Neural progenitor cell (in vitro differentiated cells): ENCODE measurements at regions not wholly inside any gene's neighbourhood (a gene's known extent, or its start where the extent isn't known, plus 50 kb on each side); places are given as distances from the start of the nearest gene placed in this dataset.

ENCODE experiments used
- EZH2 ChIP-seq: fragments of 200-600 bp; sonication (generic); IDR thresholded peaks from 2 replicates; pipeline ENCODE4 v1.6.1; 2017; ENCODE audit warnings: antibody characterized with exemption, mild to moderate bottlenecking, moderate library complexity
- EZH2phosphoT487 ChIP-seq: fragments of 200-600 bp; sonication (generic); IDR thresholded peaks from 2 replicates; pipeline ENCODE4 v1.6.1; 2017; ENCODE audit warnings: antibody characterized with exemption
- TF ChIP-seq, protein P1 (sequence below): fragments of 200-600 bp; sonication (generic); IDR thresholded peaks from 2 replicates; pipeline ENCODE4 v1.5.1; 2017; ENCODE audit warnings: antibody characterized with exemption, mild to moderate bottlenecking

DNA sequence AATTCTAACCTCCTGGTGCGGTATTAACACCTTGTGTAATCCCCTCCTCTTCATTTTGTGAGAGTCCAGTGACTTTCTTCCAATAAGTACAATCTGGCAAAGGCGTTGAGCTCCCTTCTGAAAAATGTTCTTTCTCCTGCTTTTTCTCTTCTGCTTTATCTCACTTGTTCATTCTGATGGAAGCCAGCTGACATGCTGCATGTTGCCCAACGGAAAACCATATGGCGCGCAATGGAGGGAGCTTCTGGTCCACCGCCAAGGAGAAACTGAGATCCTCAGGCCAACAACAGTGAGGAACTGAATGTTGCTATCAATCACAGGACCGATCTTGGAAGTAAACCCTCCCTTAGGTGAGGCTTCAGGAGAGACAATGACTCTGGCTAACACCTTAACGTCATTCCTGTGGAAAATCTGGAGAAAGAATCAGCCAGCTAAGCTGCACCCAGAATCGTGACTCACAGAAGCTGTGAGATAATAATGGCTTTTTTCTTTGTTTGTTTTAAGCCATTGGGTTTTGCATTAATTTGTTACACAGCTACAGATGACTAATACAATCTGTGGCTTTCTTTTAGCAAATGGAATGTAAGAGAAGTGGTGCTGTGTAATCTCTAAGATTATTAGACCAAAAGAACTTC, 1323.9 kb upstream of the DDX18 start:
- TF ChIP-seq EZH2, result no peak
- TF ChIP-seq, protein P1, sequence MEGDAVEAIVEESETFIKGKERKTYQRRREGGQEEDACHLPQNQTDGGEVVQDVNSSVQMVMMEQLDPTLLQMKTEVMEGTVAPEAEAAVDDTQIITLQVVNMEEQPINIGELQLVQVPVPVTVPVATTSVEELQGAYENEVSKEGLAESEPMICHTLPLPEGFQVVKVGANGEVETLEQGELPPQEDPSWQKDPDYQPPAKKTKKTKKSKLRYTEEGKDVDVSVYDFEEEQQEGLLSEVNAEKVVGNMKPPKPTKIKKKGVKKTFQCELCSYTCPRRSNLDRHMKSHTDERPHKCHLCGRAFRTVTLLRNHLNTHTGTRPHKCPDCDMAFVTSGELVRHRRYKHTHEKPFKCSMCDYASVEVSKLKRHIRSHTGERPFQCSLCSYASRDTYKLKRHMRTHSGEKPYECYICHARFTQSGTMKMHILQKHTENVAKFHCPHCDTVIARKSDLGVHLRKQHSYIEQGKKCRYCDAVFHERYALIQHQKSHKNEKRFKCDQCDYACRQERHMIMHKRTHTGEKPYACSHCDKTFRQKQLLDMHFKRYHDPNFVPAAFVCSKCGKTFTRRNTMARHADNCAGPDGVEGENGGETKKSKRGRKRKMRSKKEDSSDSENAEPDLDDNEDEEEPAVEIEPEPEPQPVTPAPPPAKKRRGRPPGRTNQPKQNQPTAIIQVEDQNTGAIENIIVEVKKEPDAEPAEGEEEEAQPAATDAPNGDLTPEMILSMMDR, result no peak
- TF ChIP-seq EZH2phosphoT487, result no peak
